HCT116 (cell line): ENCODE measurements at regions not wholly inside any gene's neighbourhood (a gene's known extent, or its start where the extent isn't known, plus 50 kb on each side); places are given as distances from the start of the nearest gene placed in this dataset.

Experiments used
- ATAC-seq: fragments of 200-7000 bp; cut with Tn5 transposase; 2 replicates; pipeline ENCODE4 v1.9.1; 2020; ENCODE audit warnings: mild to moderate bottlenecking, moderate library complexity
- BruUV-seq: library from RNA; stranded (reverse); fragments of 400-500 nt; replicated peaks from 2 replicates; lab custom pipeline; 2021; lab: Mats Ljungman, UMichigan
- CTCF ChIA-PET: fragments of 300-600 bp; sonication (Branson Sonifier 250); formaldehyde crosslinking; loops from one replicate; lab custom pipeline; 2021; ENCODE audit warnings: antibody characterized with exemption; lab: Charles Lee
- POLR2A ChIA-PET: fragments of 300-600, 350-600 bp; sonication (Branson Sonifier 250); formaldehyde crosslinking; loops from one replicate; lab custom pipeline; 2021; ENCODE audit warnings: antibody characterized with exemption; lab: Charles Lee
- RAD21 ChIA-PET, 2 experiments: fragments of 300-600 bp; sonication (Branson Sonifier 250); formaldehyde crosslinking; loops; one replicate each; lab custom pipeline; 2023; ENCODE audit warnings: low total read pairs in 2 of 2; ENCODE audit not compliant: uncharacterized antibody in 2 of 2, unreplicated experiment in 2 of 2, low non-redundant PET in 1 of 2; lab: Charles Lee
- DNase-seq: peaks from one replicate; pipeline ENCODE4 v3.0.0-alpha.2; 2010; ENCODE audit warnings: low read depth, low spot score
- H2AFZ ChIP-seq: fragments of 200-600 bp; shearing (Covaris generic), sonication (generic); 2 replicates; pipeline ENCODE4 v1.6.1; 2017; ENCODE audit warnings: low read depth, mixed run types, mixed read lengths, antibody characterized with exemption, low read length; ENCODE audit not compliant: poor library complexity, severe bottlenecking
- H3K27ac ChIP-seq: 2 replicates; pipeline ENCODE4 v1.5.1; 2012; ENCODE audit warnings: low read depth, low read length
- H3K27me3 ChIP-seq: fragments of 200-600 bp; sonication (generic); 2 replicates; pipeline ENCODE4 v1.6.1; 2016; ENCODE audit warnings: mixed run types, low read length, mixed read lengths; ENCODE audit not compliant: insufficient read depth
- H3K36me3 ChIP-seq, 2 experiments: fragments of 200-500 bp in 1 of 2; fragments of 200-600 bp in 1 of 2; sonication (Bioruptor generic) in 1 of 2; sonication (generic) in 1 of 2; 2 replicates each; pipeline versions ENCODE4 v1.5.1 to v1.6.1; 2014 to 2016; ENCODE audit warnings: low read length in 2 of 2, inconsistent platforms in 1 of 2, mixed read lengths in 1 of 2, mixed run types in 1 of 2; ENCODE audit not compliant: insufficient read depth in 2 of 2, control insufficient read depth in 1 of 2
- H3K4me1 ChIP-seq, 2 experiments: fragments of 200-600 bp in 1 of 2; sonication (generic) in 1 of 2; 2 replicates each; pipeline versions ENCODE4 v1.5.1 to v1.6.1; 2012 to 2017; ENCODE audit warnings: low read length in 2 of 2, inconsistent platforms in 1 of 2, mild to moderate bottlenecking in 1 of 2, mixed read lengths in 1 of 2, mixed run types in 1 of 2, moderate library complexity in 1 of 2; ENCODE audit not compliant: insufficient read depth in 2 of 2, control insufficient read depth in 1 of 2
- H3K4me2 ChIP-seq: fragments of 200-600 bp; sonication (generic); 2 replicates; pipeline ENCODE4 v1.6.1; 2017; ENCODE audit warnings: mixed run types, low read length, mixed read lengths
- H3K4me3 ChIP-seq, 2 experiments: fragments of 200-600 bp in 1 of 2; sonication (generic) in 1 of 2; replicated peaks in 1 of 2; 2 replicates each; pipeline ENCODE4 v1.5.1; 2011 to 2016; ENCODE audit warnings: low read length in 2 of 2, control low read depth in 1 of 2, low read depth in 1 of 2, mild to moderate bottlenecking in 1 of 2, mixed read lengths in 1 of 2, mixed run types in 1 of 2
- H3K79me2 ChIP-seq: fragments of 200-600 bp; sonication (generic); 2 replicates; pipeline ENCODE4 v1.6.1; 2017; ENCODE audit warnings: mild to moderate bottlenecking, mixed run types, low read length, moderate library complexity, mixed read lengths; ENCODE audit not compliant: insufficient read depth
- H3K9ac ChIP-seq: fragments of 200-600 bp; sonication (generic); 2 replicates; pipeline ENCODE4 v1.6.1; 2016; ENCODE audit warnings: low read length, mixed read lengths
- H3K9me2 ChIP-seq: fragments of 200-600 bp; sonication (generic), shearing (Covaris generic); 2 replicates; pipeline ENCODE4 v1.6.1; 2017; ENCODE audit warnings: mixed run types, mild to moderate bottlenecking, moderate library complexity; ENCODE audit not compliant: insufficient read depth
- H3K9me3 ChIP-seq, 2 experiments: fragments of 200-500 bp in 1 of 2; fragments of 200-600 bp in 1 of 2; sonication (Bioruptor generic) in 1 of 2; sonication (generic) in 1 of 2; 2 replicates each; pipeline ENCODE4 v1.6.1; 2014 to 2017; ENCODE audit warnings: low read length in 2 of 2, mixed read lengths in 2 of 2, inconsistent platforms in 1 of 2, low read depth in 1 of 2, mild to moderate bottlenecking in 1 of 2, mixed run types in 1 of 2, moderate library complexity in 1 of 2; ENCODE audit not compliant: control insufficient read depth in 1 of 2, insufficient read depth in 1 of 2
- H4K20me1 ChIP-seq: fragments of 200-600 bp; sonication (generic), shearing (Covaris generic); 2 replicates; pipeline ENCODE4 v1.6.1; 2017; ENCODE audit warnings: mixed run types, mild to moderate bottlenecking, moderate library complexity; ENCODE audit not compliant: insufficient read depth
- CEBPB ChIP-seq: IDR thresholded peaks from 2 replicates; pipeline ENCODE4 v1.6.1; 2012; ENCODE audit warnings: low read depth
- FOSL1 ChIP-seq: IDR thresholded peaks from 2 replicates; pipeline ENCODE4 v1.6.1; 2012; ENCODE audit warnings: low read depth
- POLR2AphosphoS5 ChIP-seq: IDR thresholded peaks from 2 replicates; pipeline ENCODE4 v1.6.1; 2011; ENCODE audit warnings: mild to moderate bottlenecking, low read depth, low read length, moderate library complexity
- SIN3A ChIP-seq: IDR thresholded peaks from 2 replicates; pipeline ENCODE4 v1.6.1; 2012; ENCODE audit warnings: low read depth
- SP1 ChIP-seq: IDR thresholded peaks from 2 replicates; pipeline ENCODE4 v1.6.1; 2012; ENCODE audit warnings: low read depth
- TCF7L2 ChIP-seq: IDR thresholded peaks from 2 replicates; pipeline ENCODE4 v1.7.0; 2011; ENCODE audit warnings: borderline replicate concordance, inconsistent platforms; ENCODE audit not compliant: insufficient read depth, insufficient read length; ENCODE audit errors: extremely low read depth
- ZFX ChIP-seq: fragments of 450-650 bp; IDR thresholded peaks from 2 replicates; pipeline ENCODE4 v1.6.1; 2017
- ZNF274 ChIP-seq: fragments of 200-500 bp; sonication (Bioruptor generic); IDR thresholded peaks from 2 replicates; pipeline ENCODE4 v1.6.1; 2014; ENCODE audit warnings: mild to moderate bottlenecking, low read depth, low read length, inconsistent platforms
- intact Hi-C: fragments of 100-400 bp; cut with micrococcal nuclease; formaldehyde crosslinking; loops from 2 replicates; pipeline ENCODE4 v1.10.0; 2022
- TF ChIP-seq, protein P1 (sequence below), 3 experiments: fragments of 200-600 bp in 1 of 3; sonication (generic) in 1 of 3; IDR thresholded peaks in 2 of 3; conservative IDR thresholded peaks in 1 of 3; 2 replicates each; pipeline ENCODE4 v1.5.1; 2012 to 2017; ENCODE audit warnings: low read depth in 2 of 3, low read length in 2 of 3, antibody characterized with exemption in 1 of 3, borderline replicate concordance in 1 of 3, control low read depth in 1 of 3, mild to moderate bottlenecking in 1 of 3, mixed read lengths in 1 of 3, mixed run types in 1 of 3, moderate library complexity in 1 of 3; ENCODE audit not compliant: insufficient read depth in 1 of 3

DNA sequence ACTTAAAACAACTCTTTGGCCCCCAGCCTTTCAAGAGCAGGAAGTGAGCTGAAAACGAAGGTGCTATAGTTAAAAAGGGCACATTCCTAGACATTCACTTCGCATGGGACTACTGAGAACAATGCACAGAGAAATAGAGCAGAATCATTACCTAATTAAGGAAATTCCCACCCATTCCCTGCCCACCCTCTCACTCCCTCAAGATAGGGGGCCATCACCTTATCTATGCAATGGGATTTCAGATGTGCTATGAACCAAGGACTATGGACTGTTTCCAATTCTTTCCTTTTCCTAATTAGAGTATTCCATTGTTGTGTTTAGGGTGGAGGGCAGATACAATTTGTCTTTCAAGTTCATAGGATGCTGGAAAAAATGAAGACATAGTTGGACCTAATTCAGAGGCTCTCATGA lies 476.8 kb downstream of the CETN3 start:
- no peak for ATAC-seq
- Histone ChIP-seq H3K4me1 (peaks cover 20 to 24% of the 10 kb centered on the region in 2 experiments), H3K79me2 (no peaks in the 10 kb centered on the region), H2AFZ (no peak overlapping the region), H3K27ac (no peak overlapping the region), H3K4me3 (no peak overlapping the region), H3K9me2 (no peaks in the 10 kb centered on the region), H3K27me3 (no peaks in the 10 kb centered on the region), H4K20me1 (no peaks in the 10 kb centered on the region), H3K9ac (no peak overlapping the region), H3K9me3 (no peaks in the 10 kb centered on the region), H3K36me3 (no peaks in the 10 kb centered on the region), H3K4me2 (no peak overlapping the region)
- RAD21 ChIA-PET = no interaction called here
- POLR2A ChIA-PET = no interaction called here
- no peak for DNase-seq
- intact Hi-C loops = no loop called here
- TF ChIP-seq ZFX (no peak), SP1 (no peak), ZNF274 (no peak), FOSL1 (no peak), SIN3A (no peak), CEBPB (no peak), TCF7L2 (no peak), POLR2AphosphoS5 (no peak)
- TF ChIP-seq, protein P1, sequence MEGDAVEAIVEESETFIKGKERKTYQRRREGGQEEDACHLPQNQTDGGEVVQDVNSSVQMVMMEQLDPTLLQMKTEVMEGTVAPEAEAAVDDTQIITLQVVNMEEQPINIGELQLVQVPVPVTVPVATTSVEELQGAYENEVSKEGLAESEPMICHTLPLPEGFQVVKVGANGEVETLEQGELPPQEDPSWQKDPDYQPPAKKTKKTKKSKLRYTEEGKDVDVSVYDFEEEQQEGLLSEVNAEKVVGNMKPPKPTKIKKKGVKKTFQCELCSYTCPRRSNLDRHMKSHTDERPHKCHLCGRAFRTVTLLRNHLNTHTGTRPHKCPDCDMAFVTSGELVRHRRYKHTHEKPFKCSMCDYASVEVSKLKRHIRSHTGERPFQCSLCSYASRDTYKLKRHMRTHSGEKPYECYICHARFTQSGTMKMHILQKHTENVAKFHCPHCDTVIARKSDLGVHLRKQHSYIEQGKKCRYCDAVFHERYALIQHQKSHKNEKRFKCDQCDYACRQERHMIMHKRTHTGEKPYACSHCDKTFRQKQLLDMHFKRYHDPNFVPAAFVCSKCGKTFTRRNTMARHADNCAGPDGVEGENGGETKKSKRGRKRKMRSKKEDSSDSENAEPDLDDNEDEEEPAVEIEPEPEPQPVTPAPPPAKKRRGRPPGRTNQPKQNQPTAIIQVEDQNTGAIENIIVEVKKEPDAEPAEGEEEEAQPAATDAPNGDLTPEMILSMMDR (IDR thresholded peaks at IDR 0.05 in 2 of 3, conservative IDR thresholded peaks at IDR 0.05 in 1 of 3; ENCODE audit: borderline replicate concordance in 1 of 3, insufficient read depth in 1 of 3, low read depth in 2 of 3, low read length in 2 of 3) = no peak
- CTCF ChIA-PET = no interaction called here
- BruUV-seq = no TSS peak
